GM12878 (cell line): ENCODE measurements at regions not wholly inside any gene's neighbourhood (a gene's known extent, or its start where the extent isn't known, plus 50 kb on each side); places are given as distances from the start of the nearest gene placed in this dataset.

ENCODE experiments used
- ATAC-seq: fragments of 200-7000 bp; cut with Tn5 transposase; 3 replicates; pipeline ENCODE4 v1.9.1; 2020; ENCODE audit warnings: mild to moderate bottlenecking, moderate library complexity
- BruUV-seq: library from RNA; stranded (reverse); fragments of 400-500 nt; replicated peaks from 2 replicates; lab custom pipeline; 2021; lab: Mats Ljungman, UMichigan
- CTCF ChIA-PET: fragments of 300-600 bp; sonication (Branson Sonifier 250); formaldehyde crosslinking; extraction: SDS; loops from one replicate; lab custom pipeline; 2021; ENCODE audit warnings: inconsistent platforms; lab: Yijun Ruan, JAX
- POLR2A ChIA-PET: fragments of 350-600 bp; formaldehyde crosslinking; extraction: SDS; loops from one replicate; lab custom pipeline; 2021; ENCODE audit warnings: inconsistent platforms; lab: Charles Lee
- RAD21 ChIA-PET: fragments of 300-600 bp; sonication (Branson Sonifier 250); formaldehyde crosslinking; loops from one replicate; lab custom pipeline; 2023; ENCODE audit warnings: antibody characterized with exemption; ENCODE audit not compliant: unreplicated experiment; lab: Charles Lee
- SMC1A ChIA-PET: fragments of 300-600 bp; sonication (Branson Sonifier 250); formaldehyde crosslinking; loops from one replicate; lab custom pipeline; 2023; ENCODE audit not compliant: unreplicated experiment, uncharacterized antibody; lab: Charles Lee
- DNase-seq: peaks from one replicate; pipeline ENCODE4 v3.0.0-alpha.2; 2011; ENCODE audit warnings: low read depth, low spot score
- FAIRE-seq: peaks from 3 replicates; lab custom pipeline; 2011; peaks lifted over from hg19 to GRCh38; lab: Jason Lieb, UNC
- H2AFZ ChIP-seq: 2 replicates; pipeline ENCODE4 v1.6.0; 2011; ENCODE audit warnings: low read depth, low read length, control low read depth; ENCODE audit not compliant: control insufficient read depth
- H3K27ac ChIP-seq: 2 replicates; pipeline ENCODE4 v1.5.1; 2011; ENCODE audit warnings: control low read depth; ENCODE audit not compliant: control insufficient read depth, insufficient read depth
- H3K27me3 ChIP-seq, 2 experiments: replicated peaks in 1 of 2; 2 replicates each; pipeline versions ENCODE4 v1.6.0 to v1.6.1; 2011; ENCODE audit warnings: low read length in 1 of 2; ENCODE audit not compliant: control insufficient read depth in 2 of 2, insufficient read depth in 2 of 2
- H3K36me3 ChIP-seq, 2 experiments: 2 replicates each; pipeline ENCODE4 v1.5.1; 2011; ENCODE audit warnings: low read length in 1 of 2; ENCODE audit not compliant: control insufficient read depth in 2 of 2, insufficient read depth in 2 of 2
- H3K4me1 ChIP-seq: 2 replicates; pipeline ENCODE4 v1.6.1; 2011; ENCODE audit warnings: mild to moderate bottlenecking, low read length, moderate library complexity, mixed read lengths; ENCODE audit not compliant: control insufficient read depth, insufficient read depth
- H3K4me2 ChIP-seq: 2 replicates; pipeline ENCODE4 v1.6.0; 2011; ENCODE audit warnings: control low read depth; ENCODE audit not compliant: control insufficient read depth, insufficient read depth
- H3K4me3 ChIP-seq: fragments of 200-600 bp; sonication (generic); 2 replicates; pipeline ENCODE4 v1.5.1; 2016
- H3K79me2 ChIP-seq: 2 replicates; pipeline ENCODE4 v1.6.0; 2011; ENCODE audit warnings: low read length; ENCODE audit not compliant: control insufficient read depth, insufficient read depth
- H3K9ac ChIP-seq: 2 replicates; pipeline ENCODE4 v1.8.0; 2011; ENCODE audit warnings: low read length, control low read depth, mixed read lengths; ENCODE audit not compliant: control insufficient read depth, insufficient read depth
- H3K9me3 ChIP-seq: replicated peaks from 3 replicates; pipeline ENCODE4 v1.5.1; 2011; ENCODE audit warnings: mild to moderate bottlenecking, low read length; ENCODE audit not compliant: control insufficient read depth, insufficient read depth
- H4K20me1 ChIP-seq: 2 replicates; pipeline ENCODE4 v1.6.0; 2011; ENCODE audit not compliant: control insufficient read depth, insufficient read depth
- CBFB ChIP-seq: IDR thresholded peaks from 2 replicates; pipeline ENCODE4 v1.6.1; 2016; ENCODE audit warnings: antibody characterized with exemption, low read depth
- CREB1 ChIP-seq: IDR thresholded peaks from 2 replicates; pipeline ENCODE4 v1.6.1; 2012; ENCODE audit warnings: low read depth, mild to moderate bottlenecking, inconsistent platforms
- ETV6 ChIP-seq, 2 experiments: fragments of 450-650 bp in 1 of 2; IDR thresholded peaks in 1 of 2; conservative IDR thresholded peaks in 1 of 2; 2 replicates each; pipeline ENCODE4 v1.6.1; 2014; ENCODE audit warnings: antibody characterized with exemption in 1 of 2, borderline replicate concordance in 1 of 2, low read depth in 1 of 2, mild to moderate bottlenecking in 1 of 2, moderate library complexity in 1 of 2
- FOXM1 ChIP-seq: IDR thresholded peaks from 2 replicates; pipeline ENCODE4 v1.6.1; 2012; ENCODE audit warnings: low read depth, mild to moderate bottlenecking, inconsistent platforms, low read length, moderate library complexity
- GATAD2B ChIP-seq: fragments of 450-650 bp; conservative IDR thresholded peaks from 2 replicates; pipeline ENCODE4 v1.6.1; 2017; ENCODE audit warnings: low read depth, mild to moderate bottlenecking, moderate library complexity
- JUNB ChIP-seq: IDR thresholded peaks from 2 replicates; pipeline ENCODE4 v1.6.1; 2016; ENCODE audit warnings: antibody characterized with exemption, mild to moderate bottlenecking
- KLF5 ChIP-seq: fragments of 450-650 bp; IDR thresholded peaks from 2 replicates; pipeline ENCODE4 v1.6.1; 2014; ENCODE audit warnings: mild to moderate bottlenecking; ENCODE audit not compliant: partially characterized antibody
- MEF2B ChIP-seq: fragments of 450-650 bp; IDR thresholded peaks from 2 replicates; pipeline ENCODE4 v1.6.1; 2018; ENCODE audit warnings: mild to moderate bottlenecking, moderate library complexity; ENCODE audit not compliant: partially characterized antibody, poor library complexity, severe bottlenecking
- MTA2 ChIP-seq: fragments of 450-650 bp; IDR thresholded peaks from 2 replicates; pipeline ENCODE4 v1.6.1; 2016; ENCODE audit warnings: low read depth, mild to moderate bottlenecking, moderate library complexity
- POLR2AphosphoS5 ChIP-seq: IDR thresholded peaks from 2 replicates; pipeline ENCODE4 v1.6.1; 2011; ENCODE audit warnings: mild to moderate bottlenecking, low read length, inconsistent platforms
- SREBF1 ChIP-seq: IDR thresholded peaks from 2 replicates; pipeline ENCODE4 v1.6.1; 2012; ENCODE audit warnings: mild to moderate bottlenecking, low read length
- ZNF274 ChIP-seq: IDR thresholded peaks from one replicate; pipeline ENCODE4 v1.8.0; 2011; ENCODE audit not compliant: insufficient read length, insufficient read depth
- ZNF384 ChIP-seq: IDR thresholded peaks from 2 replicates; pipeline ENCODE4 v1.6.1; 2012; ENCODE audit warnings: low read depth, mild to moderate bottlenecking, low read length, improper control_type of control experiment, borderline replicate concordance
- WGBS: methylation state at CpG from one replicate; pipeline ENCODE4 v1.1.6; 2016; ENCODE audit warnings: low lambda C conversion rate; ENCODE audit not compliant: insufficient replicate concordance, insufficient coverage; ENCODE audit errors: missing lambda C conversion rate; 5-methylcytosine and 5-hydroxymethylcytosine counted together
- in situ Hi-C: fragments of 300-500 bp; cut with MboI; formaldehyde crosslinking; loops from 9 replicates; pipeline ENCODE4 v1.14.3; 2018; ENCODE audit warnings: mixed read lengths
- intact Hi-C: fragments of 100-400 bp; cut with micrococcal nuclease; formaldehyde crosslinking; loops from one replicate; pipeline ENCODE4 v1.14.2; 2022; ENCODE audit not compliant: unreplicated experiment
- TF ChIP-seq, protein P1 (sequence below): fragments of 450-650 bp; IDR thresholded peaks from 2 replicates; pipeline ENCODE4 v1.6.1; 2017; ENCODE audit warnings: mild to moderate bottlenecking, low read depth, inconsistent platforms; ENCODE audit not compliant: poor library complexity, severe bottlenecking
- TF ChIP-seq, protein P2 (sequence below): IDR thresholded peaks from 2 replicates; pipeline ENCODE4 v1.6.1; 2012; ENCODE audit warnings: mild to moderate bottlenecking, low read depth, low read length

- FAIRE-seq (no peak), ATAC-seq (no peak), DNase-seq (no peak)
- Histone ChIP-seq H3K27ac (no peak overlapping the region), H3K27me3 (no peaks in the 10 kb centered on the region), H3K9me3 (no peaks in the 10 kb centered on the region; the same call in 1 of the 3 replicates), H3K4me2 (no peak overlapping the region), H3K4me1 (no peaks in the 10 kb centered on the region), H2AFZ (no peak overlapping the region), H4K20me1 (no peaks in the 10 kb centered on the region), H3K9ac (no peak overlapping the region), H3K4me3 (no peak overlapping the region), H3K79me2 (no peaks in the 10 kb centered on the region), H3K36me3 (no peaks in the 10 kb centered on the region)
- ChIA-PET CTCF (interaction anchor here (1.6 kb wide), 2 partner anchors 13 to 17 kb away, joined by 3 read pairs; no protein-coding TSS in a partner anchor), POLR2A (no interaction called here), RAD21 (no interaction called here), SMC1A (interaction anchor here (0.7 kb wide), 1 partner anchor 10 kb away, joined by 3 read pairs; no protein-coding TSS in a partner anchor)
- intact Hi-C loops = no loop called here
- 24% methylated on average over 4 of the region's 4 CpGs for WGBS
- in situ Hi-C loops = no loop called here
- BruUV-seq = no TSS peak
- TF ChIP-seq JUNB = no peak
- no peak for TF ChIP-seq ZNF384
- TF ChIP-seq GATAD2B = no peak
- no peak for TF ChIP-seq ETV6 (conservative IDR thresholded peaks at IDR 0.05 in 1 of 2, IDR thresholded peaks at IDR 0.05 in 1 of 2; ENCODE audit: borderline replicate concordance in 1 of 2, low read depth in 1 of 2)
- TF ChIP-seq FOXM1 = no peak
- no peak for TF ChIP-seq MTA2
- no peak for TF ChIP-seq POLR2AphosphoS5
- no peak for TF ChIP-seq SREBF1
- TF ChIP-seq KLF5 = no peak
- no peak for TF ChIP-seq CBFB
- TF ChIP-seq MEF2B = no peak
- TF ChIP-seq ZNF274 = no peak
- TF ChIP-seq, protein P1, sequence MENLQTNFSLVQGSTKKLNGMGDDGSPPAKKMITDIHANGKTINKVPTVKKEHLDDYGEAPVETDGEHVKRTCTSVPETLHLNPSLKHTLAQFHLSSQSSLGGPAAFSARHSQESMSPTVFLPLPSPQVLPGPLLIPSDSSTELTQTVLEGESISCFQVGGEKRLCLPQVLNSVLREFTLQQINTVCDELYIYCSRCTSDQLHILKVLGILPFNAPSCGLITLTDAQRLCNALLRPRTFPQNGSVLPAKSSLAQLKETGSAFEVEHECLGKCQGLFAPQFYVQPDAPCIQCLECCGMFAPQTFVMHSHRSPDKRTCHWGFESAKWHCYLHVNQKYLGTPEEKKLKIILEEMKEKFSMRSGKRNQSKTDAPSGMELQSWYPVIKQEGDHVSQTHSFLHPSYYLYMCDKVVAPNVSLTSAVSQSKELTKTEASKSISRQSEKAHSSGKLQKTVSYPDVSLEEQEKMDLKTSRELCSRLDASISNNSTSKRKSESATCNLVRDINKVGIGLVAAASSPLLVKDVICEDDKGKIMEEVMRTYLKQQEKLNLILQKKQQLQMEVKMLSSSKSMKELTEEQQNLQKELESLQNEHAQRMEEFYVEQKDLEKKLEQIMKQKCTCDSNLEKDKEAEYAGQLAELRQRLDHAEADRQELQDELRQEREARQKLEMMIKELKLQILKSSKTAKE = no peak
- no peak for TF ChIP-seq CREB1
- TF ChIP-seq, protein P2, sequence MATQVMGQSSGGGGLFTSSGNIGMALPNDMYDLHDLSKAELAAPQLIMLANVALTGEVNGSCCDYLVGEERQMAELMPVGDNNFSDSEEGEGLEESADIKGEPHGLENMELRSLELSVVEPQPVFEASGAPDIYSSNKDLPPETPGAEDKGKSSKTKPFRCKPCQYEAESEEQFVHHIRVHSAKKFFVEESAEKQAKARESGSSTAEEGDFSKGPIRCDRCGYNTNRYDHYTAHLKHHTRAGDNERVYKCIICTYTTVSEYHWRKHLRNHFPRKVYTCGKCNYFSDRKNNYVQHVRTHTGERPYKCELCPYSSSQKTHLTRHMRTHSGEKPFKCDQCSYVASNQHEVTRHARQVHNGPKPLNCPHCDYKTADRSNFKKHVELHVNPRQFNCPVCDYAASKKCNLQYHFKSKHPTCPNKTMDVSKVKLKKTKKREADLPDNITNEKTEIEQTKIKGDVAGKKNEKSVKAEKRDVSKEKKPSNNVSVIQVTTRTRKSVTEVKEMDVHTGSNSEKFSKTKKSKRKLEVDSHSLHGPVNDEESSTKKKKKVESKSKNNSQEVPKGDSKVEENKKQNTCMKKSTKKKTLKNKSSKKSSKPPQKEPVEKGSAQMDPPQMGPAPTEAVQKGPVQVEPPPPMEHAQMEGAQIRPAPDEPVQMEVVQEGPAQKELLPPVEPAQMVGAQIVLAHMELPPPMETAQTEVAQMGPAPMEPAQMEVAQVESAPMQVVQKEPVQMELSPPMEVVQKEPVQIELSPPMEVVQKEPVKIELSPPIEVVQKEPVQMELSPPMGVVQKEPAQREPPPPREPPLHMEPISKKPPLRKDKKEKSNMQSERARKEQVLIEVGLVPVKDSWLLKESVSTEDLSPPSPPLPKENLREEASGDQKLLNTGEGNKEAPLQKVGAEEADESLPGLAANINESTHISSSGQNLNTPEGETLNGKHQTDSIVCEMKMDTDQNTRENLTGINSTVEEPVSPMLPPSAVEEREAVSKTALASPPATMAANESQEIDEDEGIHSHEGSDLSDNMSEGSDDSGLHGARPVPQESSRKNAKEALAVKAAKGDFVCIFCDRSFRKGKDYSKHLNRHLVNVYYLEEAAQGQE = no peak
Measured at GRCh38 chr7:23955600-23956149, 245.7 kb downstream of the STK31 start.
